ENCODE measurements at regions not wholly inside any gene's neighbourhood (a gene's known extent, or its start where the extent isn't known, plus 50 kb on each side); places are given as distances from the start of the nearest gene placed in this dataset.
"Not testable (repeated sequence)": the region's sequence is repeated elsewhere in the genome, so short reads cannot be mapped to it uniquely, and the experiment has no call there.

DNA sequence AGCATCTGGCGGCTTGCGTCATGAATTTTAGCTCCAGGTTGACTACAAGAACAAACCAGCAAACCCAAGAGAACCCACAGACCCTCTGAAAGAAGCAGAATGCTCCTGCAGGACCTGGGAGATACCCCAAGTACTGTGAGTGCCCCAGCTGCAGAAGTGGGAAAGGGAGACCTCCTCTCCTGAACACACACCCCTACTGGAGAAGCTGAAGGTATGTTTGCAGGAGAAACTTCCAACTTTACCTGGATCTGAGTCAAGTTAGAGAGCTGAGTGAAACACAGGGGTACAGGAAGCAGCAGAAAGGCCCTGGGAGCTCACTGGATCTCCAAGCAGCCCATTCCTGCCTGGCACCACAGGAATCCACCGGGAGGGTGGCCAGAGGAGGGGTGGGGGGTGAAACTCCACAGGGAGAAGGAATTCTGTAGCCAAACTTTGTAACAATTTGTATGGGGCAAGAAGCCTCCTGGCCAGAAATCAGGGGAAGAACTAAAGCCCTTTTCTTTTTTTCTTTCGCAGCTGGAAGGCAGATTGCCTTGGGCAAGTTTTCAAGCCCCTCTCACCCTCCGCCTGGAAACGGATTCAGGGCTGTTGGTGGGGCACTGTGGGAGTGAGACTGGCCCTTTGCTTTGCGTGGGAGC is 576.2 kb downstream of the BNC2 start (continued):
- no peak for TF ChIP-seq RXRA (IDR thresholded peaks at IDR 0.05)
- no peak for TF ChIP-seq FOXA1 (IDR thresholded peaks at IDR 0.05)
- TF ChIP-seq, protein P1, sequence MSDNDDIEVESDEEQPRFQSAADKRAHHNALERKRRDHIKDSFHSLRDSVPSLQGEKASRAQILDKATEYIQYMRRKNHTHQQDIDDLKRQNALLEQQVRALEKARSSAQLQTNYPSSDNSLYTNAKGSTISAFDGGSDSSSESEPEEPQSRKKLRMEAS (IDR thresholded peaks at IDR 0.05), result no peak

DNA sequence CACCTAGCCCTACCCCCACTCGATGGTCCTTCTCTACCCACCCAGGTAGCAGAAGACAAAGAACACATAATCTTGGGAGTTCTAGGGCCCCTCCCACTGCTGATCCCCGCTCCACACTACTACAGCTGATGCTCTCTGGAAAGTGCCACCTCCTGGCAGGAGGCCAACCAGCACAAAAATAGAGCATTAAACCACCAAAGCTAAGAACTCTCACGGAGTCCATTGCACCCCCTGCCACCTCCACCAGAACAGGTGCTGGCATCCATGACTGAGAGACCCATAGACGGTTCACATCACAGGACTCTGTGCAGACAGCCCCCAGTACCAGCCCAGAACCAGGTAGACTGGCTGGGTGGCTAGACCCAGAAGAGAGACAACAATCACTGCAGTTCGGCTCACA is 575.5 kb downstream of the BNC2 start:
- H3K27me3 ChIP-seq (ENCODE audit: control insufficient read depth in 4 of 4, insufficient read depth in 4 of 4, low read length in 3 of 4); DNase-seq (ENCODE audit: low spot score); H3K9me3 ChIP-seq (ENCODE audit: control insufficient read depth in 4 of 4, low read length in 3 of 4); H3K36me3 ChIP-seq (ENCODE audit: control insufficient read depth in 4 of 4, insufficient read depth in 3 of 4, low read depth in 1 of 4, low read length in 3 of 4); H3K4me1 ChIP-seq (ENCODE audit: control insufficient read depth in 4 of 4, insufficient read depth in 4 of 4, low read length in 3 of 4); H3K27ac ChIP-seq (ENCODE audit: low read depth in 1 of 2, low read length in 2 of 2); H3K9ac ChIP-seq (ENCODE audit: low read depth in 1 of 2, low read length in 2 of 2); H3K4me3 ChIP-seq (ENCODE audit: low read depth in 1 of 3, low read length in 3 of 3): not testable (repeated sequence)
- 89% methylated on average over 5 of the region's 5 CpGs for WGBS

DNA sequence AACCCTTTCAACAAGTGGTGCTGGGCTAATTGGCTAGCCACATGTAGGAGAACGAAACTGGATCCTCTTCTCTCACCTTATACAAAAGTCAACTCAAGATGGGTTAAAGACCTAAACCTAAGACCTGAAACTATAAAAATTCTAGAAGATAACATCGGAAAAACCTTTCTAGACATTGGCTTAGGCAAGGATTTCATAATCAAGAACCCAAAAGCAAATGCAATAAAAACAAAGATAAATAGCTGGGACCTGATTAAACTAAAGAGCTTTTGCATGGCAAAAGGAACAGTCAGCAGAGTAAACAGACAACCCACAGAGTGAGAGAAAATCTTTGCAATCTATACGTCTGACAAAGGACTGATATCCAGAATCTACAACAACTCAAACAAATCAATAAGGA is 571.1 kb downstream of the BNC2 start:
- not testable (repeated sequence) for H3K36me3 ChIP-seq (ENCODE audit: control insufficient read depth in 4 of 4, insufficient read depth in 3 of 4, low read depth in 1 of 4, low read length in 3 of 4); H3K4me3 ChIP-seq (ENCODE audit: low read depth in 1 of 3, low read length in 3 of 3); H3K27ac ChIP-seq (ENCODE audit: low read depth in 1 of 2, low read length in 2 of 2); H3K9me3 ChIP-seq (ENCODE audit: control insufficient read depth in 4 of 4, low read length in 3 of 4); DNase-seq (ENCODE audit: low spot score); H3K9ac ChIP-seq (ENCODE audit: low read depth in 1 of 2, low read length in 2 of 2); H3K4me1 ChIP-seq (ENCODE audit: control insufficient read depth in 4 of 4, insufficient read depth in 4 of 4, low read length in 3 of 4); H3K27me3 ChIP-seq (ENCODE audit: control insufficient read depth in 4 of 4, insufficient read depth in 4 of 4, low read length in 3 of 4)
- 50% methylated on average over 3 of the region's 3 CpGs for WGBS

DNA sequence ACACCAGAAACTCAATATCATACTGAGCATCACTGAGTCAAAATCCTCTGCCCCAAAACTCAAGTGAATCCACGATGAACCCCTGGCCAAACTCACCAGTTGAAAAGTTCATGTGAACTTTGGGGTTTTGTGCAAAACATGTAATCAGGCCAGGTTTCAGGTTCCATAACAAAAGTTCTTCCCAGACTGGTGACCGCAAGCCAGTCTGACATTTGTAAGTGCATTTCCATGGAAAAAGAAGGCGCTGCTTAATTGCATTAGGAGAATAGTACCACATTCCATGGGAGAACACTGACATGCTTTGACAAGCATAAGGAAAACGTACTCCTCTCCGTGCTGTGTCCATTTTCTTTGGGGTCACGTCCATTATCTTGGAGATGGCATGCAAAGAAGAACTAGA is 567.0 kb downstream of the BNC2 start:
- Histone ChIP-seq H3K36me3 (ENCODE audit: control insufficient read depth in 4 of 4, insufficient read depth in 3 of 4, low read depth in 1 of 4, low read length in 3 of 4) (no peaks in the 10 kb centered on the region), H3K27ac (ENCODE audit: low read depth in 1 of 2, low read length in 2 of 2) (no peak overlapping the region), H3K9me3 (ENCODE audit: control insufficient read depth in 4 of 4, low read length in 3 of 4) (no peaks in the 10 kb centered on the region), H3K4me1 (ENCODE audit: control insufficient read depth in 4 of 4, insufficient read depth in 4 of 4, low read length in 3 of 4) (peaks cover 0 to 2% (median 0%) of the 10 kb centered on the region in 4 donors), H3K4me3 (ENCODE audit: low read depth in 1 of 3, low read length in 3 of 3) (no peak overlapping the region), H3K27me3 (ENCODE audit: control insufficient read depth in 4 of 4, insufficient read depth in 4 of 4, low read length in 3 of 4) (no peaks in the 10 kb centered on the region), H3K9ac (ENCODE audit: low read depth in 1 of 2, low read length in 2 of 2) (no peak overlapping the region)
- WGBS, result 87% methylated on average over 6 of the region's 6 CpGs
- TF ChIP-seq RAD21 (IDR thresholded peaks at IDR 0.05), result no peak
- TF ChIP-seq JUND (IDR thresholded peaks at IDR 0.05), result no peak
- no peak for TF ChIP-seq FOXA1 (IDR thresholded peaks at IDR 0.05)
- TF ChIP-seq, protein P2, sequence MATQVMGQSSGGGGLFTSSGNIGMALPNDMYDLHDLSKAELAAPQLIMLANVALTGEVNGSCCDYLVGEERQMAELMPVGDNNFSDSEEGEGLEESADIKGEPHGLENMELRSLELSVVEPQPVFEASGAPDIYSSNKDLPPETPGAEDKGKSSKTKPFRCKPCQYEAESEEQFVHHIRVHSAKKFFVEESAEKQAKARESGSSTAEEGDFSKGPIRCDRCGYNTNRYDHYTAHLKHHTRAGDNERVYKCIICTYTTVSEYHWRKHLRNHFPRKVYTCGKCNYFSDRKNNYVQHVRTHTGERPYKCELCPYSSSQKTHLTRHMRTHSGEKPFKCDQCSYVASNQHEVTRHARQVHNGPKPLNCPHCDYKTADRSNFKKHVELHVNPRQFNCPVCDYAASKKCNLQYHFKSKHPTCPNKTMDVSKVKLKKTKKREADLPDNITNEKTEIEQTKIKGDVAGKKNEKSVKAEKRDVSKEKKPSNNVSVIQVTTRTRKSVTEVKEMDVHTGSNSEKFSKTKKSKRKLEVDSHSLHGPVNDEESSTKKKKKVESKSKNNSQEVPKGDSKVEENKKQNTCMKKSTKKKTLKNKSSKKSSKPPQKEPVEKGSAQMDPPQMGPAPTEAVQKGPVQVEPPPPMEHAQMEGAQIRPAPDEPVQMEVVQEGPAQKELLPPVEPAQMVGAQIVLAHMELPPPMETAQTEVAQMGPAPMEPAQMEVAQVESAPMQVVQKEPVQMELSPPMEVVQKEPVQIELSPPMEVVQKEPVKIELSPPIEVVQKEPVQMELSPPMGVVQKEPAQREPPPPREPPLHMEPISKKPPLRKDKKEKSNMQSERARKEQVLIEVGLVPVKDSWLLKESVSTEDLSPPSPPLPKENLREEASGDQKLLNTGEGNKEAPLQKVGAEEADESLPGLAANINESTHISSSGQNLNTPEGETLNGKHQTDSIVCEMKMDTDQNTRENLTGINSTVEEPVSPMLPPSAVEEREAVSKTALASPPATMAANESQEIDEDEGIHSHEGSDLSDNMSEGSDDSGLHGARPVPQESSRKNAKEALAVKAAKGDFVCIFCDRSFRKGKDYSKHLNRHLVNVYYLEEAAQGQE (IDR thresholded peaks at IDR 0.05), result no peak
- TF ChIP-seq RXRA (IDR thresholded peaks at IDR 0.05), result no peak
- TF ChIP-seq HNF4A (conservative IDR thresholded peaks at IDR 0.05), result no peak
- TF ChIP-seq EGR1 (IDR thresholded peaks at IDR 0.05; ENCODE audit: low read depth in 2 of 2), result no peak
- TF ChIP-seq FOXA2 (IDR thresholded peaks at IDR 0.05), result no peak
- TF ChIP-seq, protein P3, sequence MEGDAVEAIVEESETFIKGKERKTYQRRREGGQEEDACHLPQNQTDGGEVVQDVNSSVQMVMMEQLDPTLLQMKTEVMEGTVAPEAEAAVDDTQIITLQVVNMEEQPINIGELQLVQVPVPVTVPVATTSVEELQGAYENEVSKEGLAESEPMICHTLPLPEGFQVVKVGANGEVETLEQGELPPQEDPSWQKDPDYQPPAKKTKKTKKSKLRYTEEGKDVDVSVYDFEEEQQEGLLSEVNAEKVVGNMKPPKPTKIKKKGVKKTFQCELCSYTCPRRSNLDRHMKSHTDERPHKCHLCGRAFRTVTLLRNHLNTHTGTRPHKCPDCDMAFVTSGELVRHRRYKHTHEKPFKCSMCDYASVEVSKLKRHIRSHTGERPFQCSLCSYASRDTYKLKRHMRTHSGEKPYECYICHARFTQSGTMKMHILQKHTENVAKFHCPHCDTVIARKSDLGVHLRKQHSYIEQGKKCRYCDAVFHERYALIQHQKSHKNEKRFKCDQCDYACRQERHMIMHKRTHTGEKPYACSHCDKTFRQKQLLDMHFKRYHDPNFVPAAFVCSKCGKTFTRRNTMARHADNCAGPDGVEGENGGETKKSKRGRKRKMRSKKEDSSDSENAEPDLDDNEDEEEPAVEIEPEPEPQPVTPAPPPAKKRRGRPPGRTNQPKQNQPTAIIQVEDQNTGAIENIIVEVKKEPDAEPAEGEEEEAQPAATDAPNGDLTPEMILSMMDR (IDR thresholded peaks at IDR 0.05; ENCODE audit: low read depth, low read length, missing input control), result no peak
- TF ChIP-seq YY1 (IDR thresholded peaks at IDR 0.05), result no peak
- TF ChIP-seq GABPA (IDR thresholded peaks at IDR 0.05 in 1 of 2, conservative IDR thresholded peaks at IDR 0.05 in 1 of 2), result no peak
- TF ChIP-seq, protein P4, sequence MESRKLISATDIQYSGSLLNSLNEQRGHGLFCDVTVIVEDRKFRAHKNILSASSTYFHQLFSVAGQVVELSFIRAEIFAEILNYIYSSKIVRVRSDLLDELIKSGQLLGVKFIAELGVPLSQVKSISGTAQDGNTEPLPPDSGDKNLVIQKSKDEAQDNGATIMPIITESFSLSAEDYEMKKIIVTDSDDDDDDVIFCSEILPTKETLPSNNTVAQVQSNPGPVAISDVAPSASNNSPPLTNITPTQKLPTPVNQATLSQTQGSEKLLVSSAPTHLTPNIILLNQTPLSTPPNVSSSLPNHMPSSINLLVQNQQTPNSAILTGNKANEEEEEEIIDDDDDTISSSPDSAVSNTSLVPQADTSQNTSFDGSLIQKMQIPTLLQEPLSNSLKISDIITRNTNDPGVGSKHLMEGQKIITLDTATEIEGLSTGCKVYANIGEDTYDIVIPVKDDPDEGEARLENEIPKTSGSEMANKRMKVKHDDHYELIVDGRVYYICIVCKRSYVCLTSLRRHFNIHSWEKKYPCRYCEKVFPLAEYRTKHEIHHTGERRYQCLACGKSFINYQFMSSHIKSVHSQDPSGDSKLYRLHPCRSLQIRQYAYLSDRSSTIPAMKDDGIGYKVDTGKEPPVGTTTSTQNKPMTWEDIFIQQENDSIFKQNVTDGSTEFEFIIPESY (IDR thresholded peaks at IDR 0.05), result no peak
- TF ChIP-seq HNF4G (IDR thresholded peaks at IDR 0.05), result no peak
- no peak for TF ChIP-seq NR2F2 (IDR thresholded peaks at IDR 0.05)
- TF ChIP-seq, protein P5, sequence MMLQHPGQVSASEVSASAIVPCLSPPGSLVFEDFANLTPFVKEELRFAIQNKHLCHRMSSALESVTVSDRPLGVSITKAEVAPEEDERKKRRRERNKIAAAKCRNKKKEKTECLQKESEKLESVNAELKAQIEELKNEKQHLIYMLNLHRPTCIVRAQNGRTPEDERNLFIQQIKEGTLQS (IDR thresholded peaks at IDR 0.05), result no peak
- TF ChIP-seq TAF1 (conservative IDR thresholded peaks at IDR 0.05), result no peak
- no peak for DNase-seq (ENCODE audit: low spot score)

Data from liver (tissue), 8 donors.